Psoas muscle (tissue), 7 donors: ENCODE measurements at regions not wholly inside any gene's neighbourhood (a gene's known extent, or its start where the extent isn't known, plus 50 kb on each side); places are given as distances from the start of the nearest gene placed in this dataset.
"Not testable (repeated sequence)": the region's sequence is repeated elsewhere in the genome, so short reads cannot be mapped to it uniquely, and the experiment has no call there.

ENCODE experiments used
- ATAC-seq, 4 donors: fragments of 200-7000 bp; cut with Tn5 transposase; one replicate each; pipeline ENCODE4 v1.9.1; 2020; ENCODE audit warnings: moderate library complexity in 3 of 4, mild to moderate bottlenecking in 2 of 4
- DNase-seq, 2 donors: peaks; one replicate each; pipeline ENCODE4 v3.0.0-alpha.2; 2020
- H3K27ac ChIP-seq: fragments of 200-600 bp; one replicate; pipeline ENCODE4 v1.8.0; 2022
- H3K27me3 ChIP-seq, 3 donors: fragments of 200-600 bp in 1 of 3; one replicate each; pipeline versions ENCODE4 v1.6.1 to v1.8.0; 2013 to 2022; ENCODE audit warnings: low read length in 2 of 3, mild to moderate bottlenecking in 2 of 3, moderate library complexity in 1 of 3; ENCODE audit not compliant: insufficient read depth in 3 of 3
- H3K36me3 ChIP-seq, 2 donors: fragments of 200-600 bp in 1 of 2; one replicate each; pipeline versions ENCODE4 v1.6.1 to v1.8.0; 2013 to 2022; ENCODE audit warnings: low read depth in 1 of 2, mild to moderate bottlenecking in 1 of 2, moderate library complexity in 1 of 2; ENCODE audit not compliant: insufficient read depth in 1 of 2
- H3K4me1 ChIP-seq: fragments of 200-600 bp; one replicate; pipeline ENCODE4 v1.8.0; 2022
- H3K4me3 ChIP-seq: fragments of 200-600 bp; one replicate; pipeline ENCODE4 v1.8.0; 2022; ENCODE audit warnings: mild to moderate bottlenecking
- H3K9me3 ChIP-seq: fragments of 200-600 bp; one replicate; pipeline ENCODE4 v1.8.0; 2022
- WGBS, 3 donors: extraction: QIAGEN DNeasy Blood & Tissue Kit; methylation state at CpG; one replicate each; pipeline versions ENCODE4 v1.1.6 to v1.1.7; 2013; 5-methylcytosine and 5-hydroxymethylcytosine counted together
- intact Hi-C, 2 donors: fragments of 100-400 bp; cut with DNase I; formaldehyde crosslinking; loops; one replicate each; pipeline versions ENCODE4 v1.11.0 to v1.14.2; 2022
- TF ChIP-seq, protein P1 (sequence below): fragments of 200-600 bp; IDR thresholded peaks from one replicate; pipeline ENCODE4 v1.8.0; 2022; ENCODE audit warnings: antibody characterized with exemption
- donor health status: healthy with polysubstance abuse.
- donor health status: DM: no; HTN: no; CAD: no; lungs with moderate emphysema.
- donor health status: Bipolar disorder and iron deficiency.
- donor health status: healthy.
- donor health status: DM: yes; HTN: yes; CAD: no.
- donor health status: DM: no; HTN: no; CAD: no.
- donor health status: DM: yes; HTN: yes; CAD: no.

DNA sequence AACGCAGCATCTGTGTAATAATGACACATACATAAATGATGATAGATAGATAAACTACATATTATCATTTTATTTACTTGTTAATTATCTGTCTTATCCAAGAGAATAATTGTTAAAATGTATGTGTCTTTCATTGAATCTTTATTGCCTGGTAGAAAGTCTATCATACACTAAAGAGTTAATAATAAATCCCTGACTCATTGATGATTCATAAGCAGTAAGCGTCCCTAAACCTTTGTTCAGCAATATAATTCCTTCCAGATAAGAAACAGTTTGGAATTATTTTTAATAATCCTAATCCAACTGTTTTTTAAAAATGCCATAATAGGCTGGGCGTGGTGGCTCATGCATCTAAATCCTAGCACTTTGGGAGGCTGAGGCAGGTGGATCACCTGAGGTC lies 655.6 kb upstream of the CNTN5 start:
- TF ChIP-seq, protein P1, sequence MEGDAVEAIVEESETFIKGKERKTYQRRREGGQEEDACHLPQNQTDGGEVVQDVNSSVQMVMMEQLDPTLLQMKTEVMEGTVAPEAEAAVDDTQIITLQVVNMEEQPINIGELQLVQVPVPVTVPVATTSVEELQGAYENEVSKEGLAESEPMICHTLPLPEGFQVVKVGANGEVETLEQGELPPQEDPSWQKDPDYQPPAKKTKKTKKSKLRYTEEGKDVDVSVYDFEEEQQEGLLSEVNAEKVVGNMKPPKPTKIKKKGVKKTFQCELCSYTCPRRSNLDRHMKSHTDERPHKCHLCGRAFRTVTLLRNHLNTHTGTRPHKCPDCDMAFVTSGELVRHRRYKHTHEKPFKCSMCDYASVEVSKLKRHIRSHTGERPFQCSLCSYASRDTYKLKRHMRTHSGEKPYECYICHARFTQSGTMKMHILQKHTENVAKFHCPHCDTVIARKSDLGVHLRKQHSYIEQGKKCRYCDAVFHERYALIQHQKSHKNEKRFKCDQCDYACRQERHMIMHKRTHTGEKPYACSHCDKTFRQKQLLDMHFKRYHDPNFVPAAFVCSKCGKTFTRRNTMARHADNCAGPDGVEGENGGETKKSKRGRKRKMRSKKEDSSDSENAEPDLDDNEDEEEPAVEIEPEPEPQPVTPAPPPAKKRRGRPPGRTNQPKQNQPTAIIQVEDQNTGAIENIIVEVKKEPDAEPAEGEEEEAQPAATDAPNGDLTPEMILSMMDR: no peak
- no peak overlapping the region for H3K4me3 ChIP-seq
- 59 to 71% (median 62%) methylated on average over 3 of the region's 3 CpGs for WGBS, 3 donors
- intact Hi-C loops: no loop called here
- no peaks in the 10 kb centered on the region for H3K27me3 ChIP-seq
- no peak for DNase-seq
- no peak for ATAC-seq
- H3K36me3 ChIP-seq: no peaks in the 10 kb centered on the region
- no peaks in the 10 kb centered on the region for H3K9me3 ChIP-seq
- H3K27ac ChIP-seq: no peak overlapping the region
- H3K4me1 ChIP-seq: no peaks in the 10 kb centered on the region

DNA sequence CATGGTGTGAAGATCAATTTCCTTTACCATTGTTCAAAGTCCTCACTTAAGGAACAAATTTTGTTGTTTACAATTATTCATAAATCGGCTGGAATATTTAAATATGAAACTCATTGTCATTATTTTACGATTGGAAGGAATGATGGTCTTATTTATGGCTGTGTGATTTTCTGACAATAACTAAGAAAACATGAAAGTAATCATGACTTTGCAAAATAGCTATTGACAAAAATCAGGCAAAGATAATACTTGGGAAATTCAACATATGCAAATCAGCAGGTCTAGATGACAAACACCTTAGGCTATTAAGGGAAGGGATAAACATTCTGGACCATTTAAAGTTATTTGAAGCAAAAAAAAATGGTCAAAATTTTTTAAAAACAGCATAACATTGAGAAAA lies 654.8 kb upstream of the CNTN5 start:
- WGBS, 3 donors: 82 to 85% (median 82%) methylated on average over 2 of the region's 2 CpGs

DNA sequence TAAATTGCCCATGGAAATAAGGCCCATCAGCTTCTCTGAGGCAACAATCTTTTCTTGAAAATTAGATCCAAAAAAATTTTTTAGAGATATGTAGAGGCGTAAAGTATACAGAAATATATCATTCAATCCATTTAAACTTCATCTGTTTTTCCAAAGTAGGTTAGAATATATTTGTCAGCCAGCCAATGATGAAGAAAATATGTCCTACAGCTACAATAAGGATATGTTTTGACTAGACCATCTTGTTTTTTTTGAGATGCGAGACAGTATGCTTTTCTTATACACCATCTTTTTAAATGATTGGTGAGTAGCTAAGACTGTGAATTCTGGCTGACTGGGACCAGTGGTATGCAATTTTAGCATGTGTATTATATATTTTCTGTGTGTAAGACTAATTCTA lies 630.4 kb upstream of the CNTN5 start:
- H3K4me3 ChIP-seq: no peak overlapping the region

More for the DNA sequence above, 654.8 kb upstream of the CNTN5 start:
- TF ChIP-seq, protein P1: no peak
- Histone ChIP-seq H3K4me3 (no peak overlapping the region), H3K9me3 (no peaks in the 10 kb centered on the region), H3K4me1 (no peaks in the 10 kb centered on the region), H3K27ac (no peak overlapping the region), H3K36me3 (no peaks in the 10 kb centered on the region), H3K27me3 (no peaks in the 10 kb centered on the region)
- intact Hi-C loops: no loop called here
- ATAC-seq (no peak), DNase-seq (no peak)

DNA sequence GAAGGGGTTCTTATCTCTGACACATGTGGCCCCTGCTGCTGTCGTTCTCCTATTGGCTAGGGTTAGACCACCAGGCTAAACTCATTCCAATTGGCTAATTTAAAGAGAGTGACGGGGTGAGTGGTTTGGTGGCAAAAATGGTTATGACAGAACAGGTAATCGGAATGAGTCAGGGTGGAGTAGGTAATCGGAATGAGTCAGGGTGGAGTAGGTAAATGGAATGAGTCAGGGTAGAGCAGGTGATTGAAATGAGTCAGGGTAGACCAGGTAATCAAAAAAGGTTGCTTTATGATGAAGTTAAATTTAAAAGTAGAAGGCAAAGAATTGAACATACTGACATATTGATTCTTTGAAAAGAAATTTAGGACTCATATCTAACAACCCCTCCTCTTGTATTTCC lies 626.2 kb upstream of the CNTN5 start:
- H3K36me3 ChIP-seq, H3K9me3 ChIP-seq, H3K27me3 ChIP-seq, H3K27ac ChIP-seq, ATAC-seq, DNase-seq, H3K4me3 ChIP-seq, intact Hi-C loops, H3K4me1 ChIP-seq: not testable (repeated sequence)
- WGBS, 3 donors: 89 to 92% (median 90%) methylated on average over 4 of the region's 4 CpGs

More for the DNA sequence above, 630.4 kb upstream of the CNTN5 start:
- H3K4me1 ChIP-seq: no peaks in the 10 kb centered on the region
- no peak for ATAC-seq
- H3K27me3 ChIP-seq: no peaks in the 10 kb centered on the region
- 88 to 95% (median 90%) methylated on average over 2 of the region's 2 CpGs for WGBS, 3 donors
- intact Hi-C loops: no loop called here
- TF ChIP-seq, protein P1: no peak
- DNase-seq: no peak
- no peaks in the 10 kb centered on the region for H3K9me3 ChIP-seq
- no peaks in the 10 kb centered on the region for H3K36me3 ChIP-seq
- H3K27ac ChIP-seq: no peak overlapping the region

DNA sequence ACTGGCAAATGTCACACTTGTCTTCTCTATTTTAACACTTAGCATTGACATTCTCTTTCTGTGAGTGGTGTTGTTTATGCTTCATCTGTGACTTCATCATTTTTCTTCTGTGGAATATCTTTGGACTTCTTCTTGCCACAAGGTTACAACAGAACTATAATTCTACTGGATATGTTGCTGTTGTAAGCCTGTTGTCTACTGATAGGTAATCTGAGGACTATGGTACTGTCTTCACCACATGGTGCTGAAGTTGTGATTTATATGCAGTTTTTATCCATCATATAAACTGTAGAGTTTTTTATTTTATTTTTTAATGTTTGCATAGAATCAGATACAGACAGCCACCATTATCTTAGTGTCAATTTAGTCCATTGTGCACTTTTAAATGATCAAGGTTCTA lies 622.2 kb upstream of the CNTN5 start:
- Histone ChIP-seq H3K4me1 (no peaks in the 10 kb centered on the region), H3K4me3 (no peak overlapping the region), H3K36me3 (no peaks in the 10 kb centered on the region), H3K9me3 (no peaks in the 10 kb centered on the region), H3K27ac (no peak overlapping the region), H3K27me3 (no peaks in the 10 kb centered on the region)
- TF ChIP-seq, protein P1: no peak
- DNase-seq (no peak), ATAC-seq (no peak)
- intact Hi-C loops: no loop called here
